ENCODE measurements at regions not wholly inside any gene's neighbourhood (a gene's known extent, or its start where the extent isn't known, plus 50 kb on each side); places are given as distances from the start of the nearest gene placed in this dataset.

DNA sequence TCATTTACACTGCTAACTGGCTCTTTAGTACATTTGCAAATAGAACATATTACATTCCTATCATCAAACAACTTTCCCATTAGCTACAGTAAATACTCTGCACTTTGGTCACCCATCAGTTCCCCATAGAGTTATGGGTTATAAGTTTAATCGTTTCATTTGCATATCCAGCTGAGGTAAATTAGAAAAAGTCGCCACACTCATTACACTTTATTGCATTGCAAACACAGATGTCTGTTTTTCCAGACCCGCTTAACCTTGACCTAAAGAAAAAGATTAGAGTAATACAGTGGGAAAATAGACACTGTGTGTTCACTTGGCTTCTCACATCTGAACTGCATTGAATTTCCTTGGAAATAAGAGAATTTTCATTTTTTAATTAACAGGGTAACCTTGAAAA lies 213.1 kb upstream of the PSMD7 start:
- Mint-ChIP-seq H3K27ac (no peak overlapping the region), H3K27me3 (no peaks in the 10 kb centered on the region), H3K4me3 (no peak overlapping the region), H3K4me1 (no peaks in the 10 kb centered on the region), H3K9me3 (no peaks in the 10 kb centered on the region)
- ATAC-seq (no peak), DNase-seq (no peak)

DNA sequence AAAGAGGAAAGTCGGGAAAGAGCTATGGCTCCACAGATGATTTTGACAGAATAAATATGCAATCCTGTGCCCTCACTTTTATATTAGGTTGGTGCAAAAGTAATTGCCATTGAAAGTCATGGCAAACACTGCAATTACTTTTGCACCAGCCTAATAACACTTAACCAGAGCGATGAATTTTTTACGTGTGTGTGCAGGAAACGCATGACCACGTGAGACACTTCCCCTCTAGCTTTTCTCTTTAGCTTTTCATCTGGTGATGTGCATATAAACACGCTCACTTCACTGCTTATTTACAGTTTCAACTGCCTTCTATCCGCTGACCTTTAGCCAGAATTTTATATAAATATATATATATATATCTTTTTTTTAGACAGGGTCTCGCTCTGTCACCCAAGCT lies 216.3 kb upstream of the PSMD7 start:
- Mint-ChIP-seq H3K4me3 (no peak overlapping the region), H3K27me3 (no peaks in the 10 kb centered on the region), H3K9me3 (peaks cover 12 to 16% of the 10 kb centered on the region in 2 donors)

DNA sequence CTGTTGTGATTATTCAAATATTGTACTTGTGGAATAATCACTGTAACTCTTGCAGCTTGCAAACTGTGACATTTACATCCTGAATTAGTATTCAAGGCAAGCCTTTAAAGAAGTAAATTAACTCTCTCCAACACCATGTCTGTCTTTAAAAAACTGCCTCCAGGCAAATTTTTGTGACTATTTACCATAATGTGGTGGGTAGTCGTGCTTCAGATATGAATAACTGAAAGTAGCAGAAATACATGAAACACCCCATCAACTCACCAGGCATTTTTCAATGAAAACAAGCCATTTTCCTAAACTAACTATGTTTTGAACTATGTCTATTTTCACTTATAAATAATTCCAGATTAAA lies 217.4 kb upstream of the PSMD7 start:
- Mint-ChIP-seq H3K4me3 (no peak overlapping the region), H3K9me3 (peaks cover 12 to 19% of the 10 kb centered on the region in 2 donors), H3K4me1 (no peaks in the 10 kb centered on the region), H3K27ac (no peak overlapping the region), H3K27me3 (no peaks in the 10 kb centered on the region)
- DNase-seq (no peak), ATAC-seq (no peak)

More for the DNA sequence above, 216.3 kb upstream of the PSMD7 start:
- Mint-ChIP-seq H3K27ac (no peak overlapping the region), H3K4me1 (no peaks in the 10 kb centered on the region)
- no peak for DNase-seq
- ATAC-seq = no peak

DNA sequence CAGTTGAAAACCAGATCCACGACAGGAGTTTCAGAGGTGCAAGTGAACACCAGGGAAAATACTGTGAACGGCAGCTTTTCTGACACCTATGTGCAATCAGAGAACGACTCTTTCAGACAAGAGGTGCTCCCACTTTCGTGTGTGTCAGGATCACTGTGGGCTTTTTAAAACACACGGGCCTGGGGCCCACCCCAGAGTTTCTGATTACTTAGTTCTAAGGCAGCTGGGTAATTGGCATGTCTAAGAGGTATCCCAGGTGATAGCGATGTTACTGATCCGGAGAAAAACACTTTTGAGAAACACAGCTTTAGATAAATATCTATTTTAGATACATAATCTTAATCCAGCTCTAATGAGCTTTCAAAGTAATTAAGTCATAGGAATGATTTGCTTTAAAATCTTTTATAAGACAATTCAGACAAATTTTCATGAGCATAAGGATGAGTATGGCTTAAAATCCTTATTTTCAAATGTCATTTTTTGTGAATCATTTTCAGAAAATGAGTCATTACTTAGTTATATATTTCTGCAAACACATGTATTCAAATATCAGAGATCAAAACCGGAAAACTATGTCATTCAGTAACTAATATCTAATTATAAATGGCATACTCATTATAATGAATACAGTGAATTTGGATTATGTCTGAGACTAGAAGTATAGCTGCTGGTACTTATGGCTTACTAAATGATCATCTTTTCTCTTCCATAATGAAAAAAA lies 217.9 kb upstream of the PSMD7 start:
- no peaks in the 10 kb centered on the region for H3K27me3 Mint-ChIP-seq

DNA sequence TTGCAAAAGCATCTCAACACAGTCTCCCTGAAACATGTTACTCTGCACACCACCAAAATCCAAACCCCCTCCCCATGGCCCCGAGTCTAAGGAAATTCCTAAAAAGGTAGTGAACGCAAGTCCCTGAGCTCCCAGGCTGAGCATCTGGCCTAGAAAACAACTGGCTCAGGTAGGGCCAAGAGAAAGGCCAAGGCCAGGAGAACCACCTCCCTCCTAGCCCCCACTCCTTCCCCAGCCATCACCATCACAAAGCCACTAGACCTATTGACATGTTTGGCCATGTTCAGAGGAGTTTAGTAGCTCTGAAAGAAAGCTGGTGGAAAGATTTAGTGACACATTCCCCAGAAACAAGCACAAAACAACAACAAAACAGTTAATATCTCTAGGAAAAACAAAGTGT lies 220.0 kb upstream of the PSMD7 start:
- H3K27ac Mint-ChIP-seq = no peak overlapping the region
- no peaks in the 10 kb centered on the region for H3K27me3 Mint-ChIP-seq
- no peak overlapping the region for H3K4me3 Mint-ChIP-seq
- peaks cover 12 to 19% of the 10 kb centered on the region in 2 donors for H3K9me3 Mint-ChIP-seq
- no peak for ATAC-seq
- DNase-seq = no peak
- H3K4me1 Mint-ChIP-seq = no peaks in the 10 kb centered on the region

More for the DNA sequence above, 217.9 kb upstream of the PSMD7 start:
- H3K9me3 Mint-ChIP-seq = peaks cover 12 to 19% of the 10 kb centered on the region in 2 donors
- H3K27ac Mint-ChIP-seq = no peak overlapping the region
- H3K4me1 Mint-ChIP-seq = no peaks in the 10 kb centered on the region
- no peak overlapping the region for H3K4me3 Mint-ChIP-seq
- no peak for DNase-seq
- no peak for ATAC-seq

DNA sequence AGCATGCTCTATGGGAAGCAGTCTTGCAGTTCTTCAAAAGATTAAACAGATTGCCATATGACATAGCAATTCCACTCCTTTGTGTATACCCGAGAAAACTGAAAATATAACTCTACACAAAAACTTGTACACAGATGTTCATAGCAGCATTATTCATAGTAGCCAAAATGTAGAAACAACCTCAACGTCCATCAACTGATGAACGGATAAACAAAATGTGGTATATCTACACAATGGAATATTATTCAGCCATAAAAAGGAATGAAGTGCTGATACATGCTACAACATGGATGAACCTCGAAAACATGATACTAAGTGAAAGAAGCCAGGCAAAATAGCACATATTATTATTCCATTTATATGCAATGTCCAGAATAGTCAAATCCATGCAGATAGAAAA lies 221.2 kb upstream of the PSMD7 start:
- Mint-ChIP-seq H3K4me1 (no peaks in the 10 kb centered on the region), H3K9me3 (peaks cover 12 to 19% of the 10 kb centered on the region in 2 donors), H3K27me3 (no peaks in the 10 kb centered on the region), H3K27ac (no peak overlapping the region), H3K4me3 (no peak overlapping the region)
- no peak for ATAC-seq
- DNase-seq = no peak

DNA sequence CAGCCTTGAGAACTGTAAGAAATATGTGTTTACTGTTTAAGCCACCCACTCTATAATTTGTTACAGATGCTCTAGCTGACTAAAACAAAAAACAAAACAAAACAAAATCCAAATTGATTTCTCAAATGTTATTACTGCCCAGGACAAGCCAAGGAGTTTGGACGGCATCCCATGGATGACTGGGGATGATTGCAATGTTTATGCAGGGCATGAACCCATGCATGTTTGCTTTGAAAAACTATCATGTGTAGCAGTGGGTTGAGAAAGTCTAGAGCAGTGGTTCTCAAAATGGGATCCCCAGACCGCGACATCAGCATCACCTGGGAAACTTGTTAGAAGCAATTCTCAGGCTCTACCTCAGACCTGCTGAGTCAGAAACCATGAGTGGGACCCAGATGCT lies 223.2 kb upstream of the PSMD7 start:
- H3K27me3 Mint-ChIP-seq = peaks cover 4% of the 10 kb centered on the region
- ATAC-seq (no peak), DNase-seq (no peak)
- H3K4me1 Mint-ChIP-seq = no peaks in the 10 kb centered on the region
- H3K27ac Mint-ChIP-seq = peak overlapping the region in 1 of 2 donors; percentile 64
- H3K9me3 Mint-ChIP-seq = peaks cover 12 to 19% of the 10 kb centered on the region in 2 donors
- H3K4me3 Mint-ChIP-seq = no peak overlapping the region

DNA sequence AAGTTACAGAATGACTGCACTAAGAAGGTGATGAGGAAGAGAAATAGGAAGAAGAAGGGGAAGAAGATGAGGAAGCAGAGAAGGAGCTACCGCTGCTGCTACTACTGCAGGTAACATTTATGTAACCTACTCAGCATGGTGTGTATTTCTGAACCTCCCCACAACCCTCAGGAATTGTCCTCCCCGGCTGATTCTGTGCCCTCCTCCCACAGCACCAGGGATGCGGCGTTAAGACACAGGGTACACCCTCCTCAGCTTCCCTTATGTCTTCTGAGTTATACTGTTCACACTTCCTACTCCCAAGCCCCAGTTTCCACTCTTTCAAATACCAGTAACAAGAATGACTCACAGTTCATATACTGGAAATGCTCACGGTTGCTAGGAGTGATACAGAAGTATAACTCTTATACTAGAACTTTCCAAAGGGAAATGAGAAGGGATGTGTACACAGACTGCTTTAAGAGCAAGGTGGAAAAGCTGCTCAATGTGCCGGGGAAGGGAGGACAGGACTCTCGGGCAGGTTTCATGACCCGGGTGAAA lies 224.5 kb upstream of the PSMD7 start:
- Mint-ChIP-seq H3K4me3 (no peak overlapping the region), H3K4me1 (no peaks in the 10 kb centered on the region), H3K27ac (no peak overlapping the region), H3K27me3 (peaks cover 7% of the 10 kb centered on the region), H3K9me3 (peaks cover 12 to 19% of the 10 kb centered on the region in 2 donors)
- ATAC-seq (no peak), DNase-seq (no peak)

DNA sequence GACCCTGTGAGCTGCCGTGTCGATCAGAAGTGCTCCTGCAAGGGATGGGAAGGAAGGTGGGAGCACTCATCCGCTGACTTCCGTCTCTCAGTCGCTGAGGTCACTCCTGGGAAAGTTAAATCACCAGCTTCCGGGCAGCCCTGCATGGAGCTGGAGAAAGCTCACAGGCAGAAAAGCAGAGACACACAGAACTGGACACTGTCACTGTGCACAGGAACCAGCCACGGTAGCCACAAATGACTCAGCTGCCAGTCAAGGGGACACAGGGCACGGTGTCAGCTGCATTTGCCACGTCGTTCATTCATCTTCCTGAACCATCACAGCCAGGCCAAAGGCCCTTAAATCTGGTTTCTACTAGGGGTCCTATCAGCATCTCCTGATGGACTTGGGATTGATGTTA lies 226.4 kb upstream of the PSMD7 start:
- Mint-ChIP-seq H3K27ac (no peak overlapping the region), H3K27me3 (peaks cover 21% of the 10 kb centered on the region), H3K4me3 (no peak overlapping the region), H3K9me3 (peaks cover 0 to 3% of the 10 kb centered on the region in 2 donors), H3K4me1 (no peaks in the 10 kb centered on the region)
- ATAC-seq = no peak
- DNase-seq = no peak

DNA sequence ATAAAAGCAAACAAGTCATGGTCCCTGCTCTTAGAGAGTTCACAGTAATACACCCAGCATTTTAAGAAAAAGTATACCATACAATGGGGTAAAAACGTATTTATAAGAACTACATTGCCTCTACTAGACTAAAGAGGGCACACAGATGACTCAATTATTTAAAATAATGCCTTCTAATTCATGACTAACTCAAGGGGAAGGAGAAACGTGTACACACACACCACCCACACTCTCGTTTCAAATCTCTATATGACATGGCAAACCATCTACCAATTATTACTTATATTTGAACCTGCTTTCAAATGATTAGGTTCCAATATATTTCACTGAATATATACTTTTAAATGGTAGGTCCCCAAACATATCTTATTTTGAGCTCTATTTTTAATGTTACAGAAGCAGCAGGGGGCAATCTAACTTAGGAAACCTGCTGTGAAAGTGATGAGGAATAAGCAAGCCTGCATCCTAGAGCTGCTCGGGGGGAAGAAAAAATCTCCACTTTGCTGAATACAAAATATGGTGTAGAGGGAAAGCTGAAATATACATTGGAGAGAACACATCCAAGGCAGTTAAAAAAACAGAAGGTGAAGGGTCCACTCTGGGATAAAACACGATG lies 232.4 kb upstream of the PSMD7 start:
- H3K4me3 Mint-ChIP-seq = no peak overlapping the region
- no peak overlapping the region for H3K27ac Mint-ChIP-seq
- no peaks in the 10 kb centered on the region for H3K4me1 Mint-ChIP-seq
- ATAC-seq (no peak), DNase-seq (no peak)
- peaks cover 24% of the 10 kb centered on the region for H3K27me3 Mint-ChIP-seq
- H3K9me3 Mint-ChIP-seq = no peaks in the 10 kb centered on the region

DNA sequence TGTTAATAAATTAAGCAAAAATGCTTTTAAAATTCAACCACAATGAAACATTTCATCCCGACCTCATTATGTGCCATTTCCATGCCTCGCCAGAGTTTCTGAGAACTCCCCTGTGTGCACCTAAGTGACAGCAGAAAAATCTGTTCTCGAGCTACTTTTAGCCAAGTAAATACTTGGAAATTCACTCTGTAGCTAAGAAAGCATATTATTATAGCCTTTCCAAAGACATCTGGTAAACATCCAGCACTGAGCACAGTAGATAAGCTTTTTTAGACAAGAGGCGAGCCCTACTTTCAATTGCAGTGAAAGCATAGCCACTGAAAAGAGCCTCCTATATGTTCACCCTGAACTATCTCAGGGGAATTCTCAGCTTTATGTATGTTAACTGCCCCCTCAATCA lies 242.8 kb upstream of the PSMD7 start:
- no peak overlapping the region for H3K4me3 Mint-ChIP-seq
- H3K27me3 Mint-ChIP-seq = no peaks in the 10 kb centered on the region
- peaks cover 10 to 12% of the 10 kb centered on the region in 2 donors for H3K9me3 Mint-ChIP-seq
- no peak overlapping the region for H3K27ac Mint-ChIP-seq
- no peak for DNase-seq
- ATAC-seq = no peak
- no peaks in the 10 kb centered on the region for H3K4me1 Mint-ChIP-seq

DNA sequence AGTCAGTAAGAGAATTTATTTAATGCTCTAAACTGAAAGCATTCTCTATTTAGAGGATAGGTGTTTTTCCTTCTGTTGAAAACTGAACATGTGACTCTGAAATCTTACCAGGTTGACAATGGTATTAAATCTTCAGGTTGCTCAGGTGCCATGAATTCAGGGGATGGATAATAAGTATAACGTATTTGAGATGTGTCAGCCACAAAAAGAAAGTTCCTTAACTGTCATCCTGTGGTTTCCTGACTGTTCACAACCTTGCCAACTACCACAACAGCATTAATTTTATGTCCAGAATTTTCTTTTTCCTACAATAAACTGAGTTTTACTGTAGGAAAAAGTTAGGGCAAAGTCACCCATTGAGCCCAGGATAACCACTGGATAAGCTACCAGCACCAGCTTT lies 243.3 kb upstream of the PSMD7 start:
- Mint-ChIP-seq H3K4me3 (no peak overlapping the region), H3K27me3 (no peaks in the 10 kb centered on the region), H3K27ac (no peak overlapping the region), H3K4me1 (no peaks in the 10 kb centered on the region), H3K9me3 (peaks cover 5 to 7% of the 10 kb centered on the region in 2 donors)
- no peak for ATAC-seq
- DNase-seq = no peak

DNA sequence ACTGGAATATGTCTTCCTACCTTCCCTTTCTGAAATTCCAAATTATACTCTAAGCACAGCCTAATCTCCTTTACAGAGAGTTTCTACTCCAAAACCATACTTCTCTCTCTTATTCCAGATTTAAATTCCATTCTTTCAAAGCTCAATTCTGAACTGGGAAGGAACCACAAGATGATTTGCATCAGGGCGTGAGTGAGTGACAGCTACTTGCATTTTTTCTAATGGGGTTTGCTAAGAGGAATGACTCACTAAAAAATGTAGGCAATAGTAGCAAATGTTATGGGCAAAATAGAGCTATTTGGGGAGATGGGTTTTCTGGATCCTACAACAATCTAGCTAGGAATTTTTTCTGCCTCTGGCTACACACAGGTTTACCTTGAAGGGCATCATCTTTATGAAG lies 244.6 kb upstream of the PSMD7 start:
- ATAC-seq (no peak), DNase-seq (no peak)
- no peaks in the 10 kb centered on the region for H3K27me3 Mint-ChIP-seq
- no peak overlapping the region for H3K27ac Mint-ChIP-seq
- H3K4me1 Mint-ChIP-seq = no peaks in the 10 kb centered on the region
- no peak overlapping the region for H3K4me3 Mint-ChIP-seq
- H3K9me3 Mint-ChIP-seq = peaks cover 5 to 6% of the 10 kb centered on the region in 2 donors

DNA sequence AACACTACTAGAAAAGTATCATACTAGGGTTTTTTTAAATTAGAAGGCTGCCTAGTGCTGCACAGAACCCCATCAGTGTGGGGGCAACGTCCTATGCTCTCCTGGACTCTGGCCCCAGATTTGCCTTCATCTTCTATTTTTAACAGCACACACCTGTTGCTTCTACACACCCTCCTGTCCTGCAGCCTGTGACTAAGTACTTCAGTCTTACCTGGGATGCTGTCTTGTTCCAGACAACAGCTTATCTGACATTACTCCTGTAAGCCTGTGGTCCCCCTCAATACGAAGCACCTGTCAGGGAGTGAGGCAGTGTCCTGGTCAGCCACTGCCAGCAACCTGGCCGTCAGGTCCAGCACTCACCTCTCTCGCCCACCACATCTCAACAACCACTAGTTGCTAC lies 247.6 kb upstream of the PSMD7 start:
- ATAC-seq (no peak), DNase-seq (no peak)
- Mint-ChIP-seq H3K27ac (no peak overlapping the region), H3K9me3 (no peaks in the 10 kb centered on the region), H3K4me1 (no peaks in the 10 kb centered on the region), H3K27me3 (no peaks in the 10 kb centered on the region), H3K4me3 (no peak overlapping the region)

DNA sequence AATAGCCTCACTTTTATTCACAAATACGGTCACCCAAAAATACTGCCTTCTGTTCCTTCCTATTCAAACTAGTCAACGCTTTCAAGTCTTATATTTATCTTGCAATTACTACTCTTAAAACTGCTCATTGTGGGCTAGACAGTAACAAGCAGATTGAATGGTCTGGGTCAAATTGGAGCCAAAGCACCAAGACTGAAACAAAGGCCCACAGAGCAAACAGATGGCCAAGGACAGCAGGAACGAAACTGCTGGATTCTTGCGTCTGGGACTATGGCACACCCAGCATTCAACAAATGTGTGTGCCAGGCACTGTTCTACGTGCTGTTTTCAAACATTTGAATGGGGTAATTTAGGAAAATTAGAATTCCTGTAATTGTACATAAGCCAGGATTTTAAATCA lies 250.1 kb upstream of the PSMD7 start:
- DNase-seq = no peak
- Mint-ChIP-seq H3K9me3 (no peaks in the 10 kb centered on the region), H3K4me3 (no peak overlapping the region), H3K27ac (no peak overlapping the region), H3K4me1 (no peaks in the 10 kb centered on the region), H3K27me3 (no peaks in the 10 kb centered on the region)
- ATAC-seq = no peak

DNA sequence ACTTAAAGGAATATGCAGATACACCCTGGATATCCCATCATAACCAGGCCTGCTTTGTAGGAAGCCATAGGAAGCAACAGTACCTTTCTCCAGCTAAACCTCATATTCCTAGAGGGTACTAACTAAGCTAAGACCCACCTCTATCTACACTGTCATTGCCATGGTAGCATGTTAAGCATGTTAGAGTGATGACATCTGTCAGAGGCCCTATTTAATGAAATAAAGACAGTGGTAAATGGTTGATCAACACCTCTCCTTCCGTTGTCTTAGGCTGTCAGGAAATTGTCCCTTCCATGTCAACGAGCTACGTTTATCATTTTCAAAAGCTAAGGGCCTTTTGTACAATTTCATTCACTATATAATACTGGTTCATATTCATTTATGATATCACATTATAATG lies 251.1 kb upstream of the PSMD7 start:
- ATAC-seq = no peak
- no peaks in the 10 kb centered on the region for H3K9me3 Mint-ChIP-seq
- no peak for DNase-seq
- H3K4me1 Mint-ChIP-seq = no peaks in the 10 kb centered on the region
- no peaks in the 10 kb centered on the region for H3K27me3 Mint-ChIP-seq
- no peak overlapping the region for H3K4me3 Mint-ChIP-seq
- H3K27ac Mint-ChIP-seq = no peak overlapping the region

DNA sequence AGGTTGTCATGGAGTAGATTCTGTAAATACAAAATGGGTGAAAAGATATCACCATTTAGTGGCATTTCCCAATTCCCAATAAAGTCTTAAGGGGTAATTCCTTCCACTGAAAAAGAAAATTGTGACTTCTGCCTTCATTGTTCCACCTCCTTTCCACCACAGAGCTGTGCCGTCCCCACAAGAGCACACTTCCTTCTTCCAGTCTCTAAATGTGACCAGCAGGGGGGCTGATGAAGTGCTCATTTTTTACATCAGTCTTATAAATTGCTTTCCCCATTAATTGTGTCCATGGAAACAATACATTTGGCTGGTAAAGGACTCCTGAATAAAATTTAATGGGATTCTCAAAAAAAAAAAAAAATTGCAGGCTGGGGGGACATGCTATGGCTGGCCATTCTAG lies 260.8 kb upstream of the PSMD7 start:
- Mint-ChIP-seq H3K4me3 (no peak overlapping the region), H3K27me3 (no peaks in the 10 kb centered on the region), H3K4me1 (no peaks in the 10 kb centered on the region), H3K9me3 (no peaks in the 10 kb centered on the region), H3K27ac (no peak overlapping the region)
- ATAC-seq (no peak), DNase-seq (no peak)

All from stimulated activated naive CD8-positive, alpha-beta T cell treated with anti-CD3 and anti-CD28 coated beads, Interleukin-15, amount 100 ng/mL, for 72 hours (primary cell).